K562 (cell line): ENCODE measurements at regions not wholly inside any gene's neighbourhood (a gene's known extent, or its start where the extent isn't known, plus 50 kb on each side); places are given as distances from the start of the nearest gene placed in this dataset.

ENCODE experiments used
- BRD4 ChIP-seq: fragments of 200-600 bp; sonication (generic); IDR thresholded peaks from 2 replicates; pipeline ENCODE4 v1.6.1; 2017; ENCODE audit warnings: inconsistent platforms
- CBFA2T3 ChIP-seq: fragments of 450-650 bp; IDR thresholded peaks from 2 replicates; pipeline ENCODE4 v1.6.1; 2017
- CBX8 ChIP-seq: fragments of 200-600 bp; sonication (generic); IDR thresholded peaks from 2 replicates; pipeline ENCODE4 v1.6.1; 2012; ENCODE audit warnings: borderline replicate concordance, mixed run types, low read depth, mild to moderate bottlenecking, moderate library complexity, mixed read lengths, low read length, control low read depth, inconsistent platforms; ENCODE audit not compliant: poor library complexity, severe bottlenecking; ENCODE audit errors: extremely low read depth
- DACH1 ChIP-seq: fragments of 450-650 bp; IDR thresholded peaks from 2 replicates; pipeline ENCODE4 v1.6.1; 2018; ENCODE audit not compliant: partially characterized antibody
- DPF2 ChIP-seq: fragments of 450-650 bp; IDR thresholded peaks from 2 replicates; pipeline ENCODE4 v1.6.1; 2016
- ESRRA ChIP-seq: fragments of 450-650 bp; IDR thresholded peaks from 2 replicates; pipeline ENCODE4 v1.6.1; 2014; ENCODE audit warnings: low read depth, mild to moderate bottlenecking, moderate library complexity, borderline replicate concordance
- FOXA3 ChIP-seq, 2 experiments: fragments of 450-650 bp in 1 of 2; sonication (generic) in 1 of 2; formaldehyde crosslinking; IDR thresholded peaks in 1 of 2; conservative IDR thresholded peaks in 1 of 2; 2 replicates each; pipeline versions ENCODE4 v1.4.0 to v1.8.0; 2020 to 2022; ENCODE audit warnings: mild to moderate bottlenecking in 2 of 2, missing genetic modification reagents in 1 of 2
- FOXJ2 ChIP-seq: fragments of 200-800 bp; sonication (Bioruptor generic); IDR thresholded peaks from 2 replicates; pipeline ENCODE4 v1.6.1; 2016; ENCODE audit warnings: missing genetic modification characterization, missing compliant biosample characterization
- HNRNPLL ChIP-seq: fragments of 200-400 bp; formaldehyde crosslinking; IDR thresholded peaks from 2 replicates; pipeline ENCODE4 v1.6.1; 2017; ENCODE audit warnings: low read length, low read depth, mild to moderate bottlenecking; ENCODE audit not compliant: poor library complexity, severe bottlenecking
- ILK ChIP-seq: fragments of 450-650 bp; IDR thresholded peaks from 2 replicates; pipeline ENCODE4 v1.6.1; 2016; ENCODE audit warnings: missing genetic modification characterization, low read depth, mild to moderate bottlenecking, missing compliant biosample characterization, moderate library complexity, borderline replicate concordance
- MBD2 ChIP-seq: sonication (generic); IDR thresholded peaks from 2 replicates; pipeline ENCODE4 v1.6.1; 2016; ENCODE audit warnings: low read depth, borderline replicate concordance
- RNF2 ChIP-seq: sonication (generic); IDR thresholded peaks from 2 replicates; pipeline ENCODE4 v1.6.1; 2016
- SMARCA4 ChIP-seq: fragments of 450-650 bp; IDR thresholded peaks from 2 replicates; pipeline ENCODE4 v1.6.1; 2016
- SMARCC2 ChIP-seq: fragments of 450-650 bp; IDR thresholded peaks from 2 replicates; pipeline ENCODE4 v1.6.1; 2017; ENCODE audit warnings: antibody characterized with exemption, moderate library complexity, mild to moderate bottlenecking, low read depth
- SOX6 ChIP-seq: fragments of 450-650 bp; IDR thresholded peaks from 2 replicates; pipeline ENCODE4 v1.6.1; 2014; ENCODE audit warnings: mild to moderate bottlenecking
- SP1 ChIP-seq: sonication (generic); formaldehyde crosslinking; IDR thresholded peaks from 2 replicates; pipeline ENCODE4 v1.8.1; 2022; ENCODE audit warnings: mild to moderate bottlenecking, missing genetic modification reagents
- TGIF2 ChIP-seq: sonication (generic); formaldehyde crosslinking; IDR thresholded peaks from 2 replicates; pipeline ENCODE4 v1.8.1; 2022; ENCODE audit warnings: mild to moderate bottlenecking, missing genetic modification reagents, moderate library complexity
- TRIM24 ChIP-seq, 2 experiments: fragments of 450-650 bp; IDR thresholded peaks; 2 replicates each; pipeline ENCODE4 v1.6.1; 2016
- ZBTB8A ChIP-seq: fragments of 450-650 bp; IDR thresholded peaks from 2 replicates; pipeline ENCODE4 v1.6.1; 2018; ENCODE audit warnings: mild to moderate bottlenecking, moderate library complexity; ENCODE audit not compliant: partially characterized antibody
- ZFP36 ChIP-seq: fragments of 150-350 bp; IDR thresholded peaks from 2 replicates; pipeline ENCODE4 v1.6.1; 2018; ENCODE audit warnings: low read length, low read depth; ENCODE audit not compliant: partially characterized antibody
- TF ChIP-seq, protein P1 (sequence below), 3 experiments: IDR thresholded peaks in 2 of 3; conservative IDR thresholded peaks in 1 of 3; 2 replicates each; pipeline ENCODE4 v1.5.1; 2011 to 2012; ENCODE audit warnings: low read length in 3 of 3, mild to moderate bottlenecking in 3 of 3, control low read depth in 2 of 3, improper control_type of control experiment in 1 of 3, inconsistent platforms in 1 of 3, low read depth in 1 of 3, mixed read lengths in 1 of 3, moderate library complexity in 1 of 3; ENCODE audit not compliant: insufficient read depth in 2 of 3
- TF ChIP-seq, protein P2 (sequence below): fragments of 250-450 bp; sonication (Bioruptor Pico); IDR thresholded peaks from 2 replicates; pipeline ENCODE4 v1.5.0; 2020; ENCODE audit warnings: mild to moderate bottlenecking, borderline replicate concordance
- TF ChIP-seq, protein P3 (sequence below), 2 experiments: IDR thresholded peaks; 2 replicates each; pipeline ENCODE4 v1.6.1; 2012; ENCODE audit warnings: improper control_type of control experiment in 2 of 2, low read depth in 2 of 2, low read length in 2 of 2, borderline replicate concordance in 1 of 2

DNA sequence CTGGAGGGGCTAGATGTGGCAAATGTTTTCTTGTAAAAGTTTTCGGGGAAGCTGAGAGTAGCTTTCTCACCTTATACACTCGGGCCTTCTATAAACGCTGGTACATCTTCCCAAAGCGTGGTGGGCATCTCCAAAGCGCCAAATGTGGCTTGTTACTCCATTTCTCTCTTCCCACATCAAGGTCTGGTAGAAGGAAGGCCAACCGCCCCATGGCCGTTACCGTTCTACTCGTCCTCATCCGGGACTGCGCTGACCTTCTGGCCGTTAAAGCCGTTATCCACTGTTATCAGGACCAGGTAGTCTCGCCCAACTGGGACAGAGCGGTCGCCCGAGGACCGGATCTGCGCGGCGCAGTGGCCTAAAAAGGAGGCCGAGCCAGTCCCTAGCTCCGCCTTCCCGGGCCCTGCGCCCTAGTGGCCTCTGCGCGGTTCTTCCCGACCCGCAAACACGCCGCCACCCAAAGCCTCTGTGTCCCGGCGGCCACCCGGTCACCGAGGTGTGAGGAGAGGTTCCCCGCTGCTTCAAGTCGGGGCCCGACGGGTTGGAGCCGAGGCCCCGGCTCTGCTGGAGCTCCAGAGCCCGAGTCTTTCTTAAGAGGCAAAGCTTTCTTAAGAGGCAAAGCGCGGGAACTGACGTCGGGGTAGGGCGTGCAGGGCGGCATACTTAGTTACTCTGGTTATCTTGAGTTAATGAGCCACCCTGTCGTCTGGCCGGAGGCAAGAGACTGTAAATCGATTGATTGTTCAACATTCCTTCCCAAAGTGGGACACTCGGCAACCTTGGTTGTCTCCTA, 90.5 kb downstream of the GPX5 start (continued):
- TF ChIP-seq CBX8 (no peak), MBD2 (peak; percentile 81), TRIM24 (IDR thresholded peaks at IDR 0.05) (peak in 1 of 2 experiments; percentile 75; a peak in 1 of 4 replicates), ZFP36 (peak; percentile 69), CBFA2T3 (peak; percentile 72), FOXA3 (CRISPR knock-in tag; conservative IDR thresholded peaks at IDR 0.05 in 1 of 2, IDR thresholded peaks at IDR 0.05 in 1 of 2) (no peak), HNRNPLL (peak; percentile 77), FOXJ2 (tag) (peak; percentile 12; the same call in 1 of the 2 replicates), SP1 (CRISPR knock-in tag) (peak; percentile 85), TGIF2 (CRISPR knock-in tag) (peak; percentile 84; the same call in 1 of the 2 replicates), DACH1 (no peak), ILK (no peak), ZBTB8A (no peak), BRD4 (peak; percentile 85), SOX6 (peak; percentile 84), DPF2 (peak; percentile 39; the same call in 1 of the 2 replicates), RNF2 (peak; percentile 98), ESRRA (peak; percentile 94), SMARCA4 (no peak), SMARCC2 (0 out of 2 replicates have a peak, but pooled peaks have one; percentile 15)
- TF ChIP-seq, protein P1, sequence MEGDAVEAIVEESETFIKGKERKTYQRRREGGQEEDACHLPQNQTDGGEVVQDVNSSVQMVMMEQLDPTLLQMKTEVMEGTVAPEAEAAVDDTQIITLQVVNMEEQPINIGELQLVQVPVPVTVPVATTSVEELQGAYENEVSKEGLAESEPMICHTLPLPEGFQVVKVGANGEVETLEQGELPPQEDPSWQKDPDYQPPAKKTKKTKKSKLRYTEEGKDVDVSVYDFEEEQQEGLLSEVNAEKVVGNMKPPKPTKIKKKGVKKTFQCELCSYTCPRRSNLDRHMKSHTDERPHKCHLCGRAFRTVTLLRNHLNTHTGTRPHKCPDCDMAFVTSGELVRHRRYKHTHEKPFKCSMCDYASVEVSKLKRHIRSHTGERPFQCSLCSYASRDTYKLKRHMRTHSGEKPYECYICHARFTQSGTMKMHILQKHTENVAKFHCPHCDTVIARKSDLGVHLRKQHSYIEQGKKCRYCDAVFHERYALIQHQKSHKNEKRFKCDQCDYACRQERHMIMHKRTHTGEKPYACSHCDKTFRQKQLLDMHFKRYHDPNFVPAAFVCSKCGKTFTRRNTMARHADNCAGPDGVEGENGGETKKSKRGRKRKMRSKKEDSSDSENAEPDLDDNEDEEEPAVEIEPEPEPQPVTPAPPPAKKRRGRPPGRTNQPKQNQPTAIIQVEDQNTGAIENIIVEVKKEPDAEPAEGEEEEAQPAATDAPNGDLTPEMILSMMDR (IDR thresholded peaks at IDR 0.05 in 2 of 3, conservative IDR thresholded peaks at IDR 0.05 in 1 of 3; ENCODE audit: insufficient read depth in 2 of 3, low read depth in 1 of 3, low read length in 3 of 3): peak; percentile 28 to 33 (median 29); a peak in 3 of 6 replicates
- TF ChIP-seq, protein P2, sequence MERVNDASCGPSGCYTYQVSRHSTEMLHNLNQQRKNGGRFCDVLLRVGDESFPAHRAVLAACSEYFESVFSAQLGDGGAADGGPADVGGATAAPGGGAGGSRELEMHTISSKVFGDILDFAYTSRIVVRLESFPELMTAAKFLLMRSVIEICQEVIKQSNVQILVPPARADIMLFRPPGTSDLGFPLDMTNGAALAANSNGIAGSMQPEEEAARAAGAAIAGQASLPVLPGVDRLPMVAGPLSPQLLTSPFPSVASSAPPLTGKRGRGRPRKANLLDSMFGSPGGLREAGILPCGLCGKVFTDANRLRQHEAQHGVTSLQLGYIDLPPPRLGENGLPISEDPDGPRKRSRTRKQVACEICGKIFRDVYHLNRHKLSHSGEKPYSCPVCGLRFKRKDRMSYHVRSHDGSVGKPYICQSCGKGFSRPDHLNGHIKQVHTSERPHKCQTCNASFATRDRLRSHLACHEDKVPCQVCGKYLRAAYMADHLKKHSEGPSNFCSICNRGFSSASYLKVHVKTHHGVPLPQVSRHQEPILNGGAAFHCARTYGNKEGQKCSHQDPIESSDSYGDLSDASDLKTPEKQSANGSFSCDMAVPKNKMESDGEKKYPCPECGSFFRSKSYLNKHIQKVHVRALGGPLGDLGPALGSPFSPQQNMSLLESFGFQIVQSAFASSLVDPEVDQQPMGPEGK (CRISPR knock-in tag): no peak
- TF ChIP-seq, protein P3, sequence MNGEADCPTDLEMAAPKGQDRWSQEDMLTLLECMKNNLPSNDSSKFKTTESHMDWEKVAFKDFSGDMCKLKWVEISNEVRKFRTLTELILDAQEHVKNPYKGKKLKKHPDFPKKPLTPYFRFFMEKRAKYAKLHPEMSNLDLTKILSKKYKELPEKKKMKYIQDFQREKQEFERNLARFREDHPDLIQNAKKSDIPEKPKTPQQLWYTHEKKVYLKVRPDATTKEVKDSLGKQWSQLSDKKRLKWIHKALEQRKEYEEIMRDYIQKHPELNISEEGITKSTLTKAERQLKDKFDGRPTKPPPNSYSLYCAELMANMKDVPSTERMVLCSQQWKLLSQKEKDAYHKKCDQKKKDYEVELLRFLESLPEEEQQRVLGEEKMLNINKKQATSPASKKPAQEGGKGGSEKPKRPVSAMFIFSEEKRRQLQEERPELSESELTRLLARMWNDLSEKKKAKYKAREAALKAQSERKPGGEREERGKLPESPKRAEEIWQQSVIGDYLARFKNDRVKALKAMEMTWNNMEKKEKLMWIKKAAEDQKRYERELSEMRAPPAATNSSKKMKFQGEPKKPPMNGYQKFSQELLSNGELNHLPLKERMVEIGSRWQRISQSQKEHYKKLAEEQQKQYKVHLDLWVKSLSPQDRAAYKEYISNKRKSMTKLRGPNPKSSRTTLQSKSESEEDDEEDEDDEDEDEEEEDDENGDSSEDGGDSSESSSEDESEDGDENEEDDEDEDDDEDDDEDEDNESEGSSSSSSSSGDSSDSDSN (IDR thresholded peaks at IDR 0.05; ENCODE audit: borderline replicate concordance in 1 of 2, low read depth in 2 of 2, low read length in 2 of 2): peak; percentile 82 to 92; a peak in 3 of 4 replicates
